OCI-LY1 (cell line): ENCODE measurements at regions not wholly inside any gene's neighbourhood (a gene's known extent, or its start where the extent isn't known, plus 50 kb on each side); places are given as distances from the start of the nearest gene placed in this dataset.

ENCODE experiments used
- H2AFZ ChIP-seq: fragments of 200-600 bp; sonication (generic), shearing (Covaris generic); 2 replicates; pipeline ENCODE4 v1.6.0; 2014; ENCODE audit warnings: antibody characterized with exemption, mild to moderate bottlenecking, low read length
- H3F3A ChIP-seq: fragments of 200-600 bp; sonication (generic), shearing (Covaris generic); 2 replicates; pipeline ENCODE4 v1.6.0; 2014; ENCODE audit warnings: mild to moderate bottlenecking, antibody characterized with exemption, low read length, moderate library complexity; ENCODE audit not compliant: insufficient read depth
- H3K27ac ChIP-seq: fragments of 200-600 bp; sonication (generic); 2 replicates; pipeline ENCODE4 v1.5.1; 2014; ENCODE audit warnings: low read length, mixed run types, mild to moderate bottlenecking, low read depth; ENCODE audit not compliant: poor library complexity, severe bottlenecking
- H3K27me3 ChIP-seq: fragments of 200-600 bp; sonication (generic); 2 replicates; pipeline ENCODE4 v1.6.0; 2014; ENCODE audit warnings: antibody characterized with exemption, mild to moderate bottlenecking, low read length, moderate library complexity; ENCODE audit not compliant: insufficient read depth
- H3K36me3 ChIP-seq: fragments of 200-600 bp; sonication (generic); 2 replicates; pipeline ENCODE4 v1.6.1; 2014; ENCODE audit warnings: mild to moderate bottlenecking, antibody characterized with exemption, low read length, moderate library complexity, mixed read lengths; ENCODE audit not compliant: insufficient read depth
- H3K4me1 ChIP-seq: fragments of 200-600 bp; sonication (generic); 2 replicates; pipeline ENCODE4 v1.5.1; 2014; ENCODE audit warnings: mild to moderate bottlenecking, low read length, moderate library complexity; ENCODE audit not compliant: insufficient read depth, severe bottlenecking
- H3K4me2 ChIP-seq: fragments of 200-600 bp; sonication (generic), shearing (Covaris generic); 2 replicates; pipeline ENCODE4 v1.6.1; 2014; ENCODE audit warnings: low read length
- H3K4me3 ChIP-seq: fragments of 200-600 bp; sonication (generic); 2 replicates; pipeline ENCODE4 v1.5.1; 2014; ENCODE audit warnings: low read length, low read depth, mild to moderate bottlenecking, mixed read lengths; ENCODE audit not compliant: poor library complexity, severe bottlenecking
- H3K79me2 ChIP-seq: fragments of 200-600 bp; shearing (Covaris generic); 2 replicates; pipeline ENCODE4 v1.6.1; 2016; ENCODE audit warnings: mixed run types, low read length, mixed read lengths; ENCODE audit not compliant: insufficient read depth
- H3K9ac ChIP-seq: fragments of 200-600 bp; sonication (generic), shearing (Covaris generic); 2 replicates; pipeline ENCODE4 v1.6.1; 2014; ENCODE audit warnings: mild to moderate bottlenecking, low read length, mixed read lengths
- H3K9me2 ChIP-seq: fragments of 200-600 bp; sonication (generic), shearing (Covaris generic); 2 replicates; pipeline ENCODE4 v1.6.1; 2014; ENCODE audit warnings: low read depth, mild to moderate bottlenecking, low read length, mixed read lengths
- H3K9me3 ChIP-seq: fragments of 200-600 bp; shearing (Covaris generic); 2 replicates; pipeline ENCODE4 v1.6.1; 2014; ENCODE audit warnings: low read length, mixed read lengths
- H4K20me1 ChIP-seq: fragments of 200-600 bp; sonication (generic), shearing (Covaris generic); 2 replicates; pipeline ENCODE4 v1.6.0; 2016; ENCODE audit warnings: mild to moderate bottlenecking, low read length; ENCODE audit not compliant: insufficient read depth
- CTCF ChIP-seq: fragments of 200-600 bp; sonication (generic), shearing (Covaris generic); IDR thresholded peaks from 2 replicates; pipeline ENCODE4 v1.5.1; 2017; ENCODE audit warnings: mild to moderate bottlenecking, antibody characterized with exemption, low read length, moderate library complexity, mixed read lengths
- EZH2 ChIP-seq: fragments of 200-600 bp; sonication (generic), shearing (Covaris generic); IDR thresholded peaks from 2 replicates; pipeline ENCODE4 v1.8.0; 2017; ENCODE audit warnings: borderline replicate concordance, mixed run types, mild to moderate bottlenecking, antibody characterized with exemption, low read length, moderate library complexity, mixed read lengths

DNA sequence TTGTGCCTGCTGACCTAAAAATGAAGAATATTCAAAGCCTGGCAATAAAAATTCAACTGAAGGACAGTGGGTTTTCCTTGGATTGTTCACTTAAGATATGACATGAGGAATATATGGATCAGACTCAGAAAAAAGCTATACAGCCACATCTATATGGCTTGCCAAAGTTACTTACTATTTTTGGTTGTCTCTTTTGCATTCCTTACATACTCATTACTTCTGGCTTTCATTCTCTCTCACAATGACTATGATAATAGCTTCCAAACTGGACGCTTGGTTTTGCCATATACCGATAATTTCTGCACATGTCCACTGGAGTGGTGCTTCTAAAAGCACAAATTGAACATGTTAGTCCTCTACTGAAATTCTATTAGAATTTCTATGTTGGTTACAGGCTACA is 664.9 kb downstream of the CDH8 start:
- Histone ChIP-seq H3K4me3 (no peak overlapping the region), H3K27ac (no peak overlapping the region), H4K20me1 (no peaks in the 10 kb centered on the region), H3F3A (no peaks in the 10 kb centered on the region), H3K9me2 (no peaks in the 10 kb centered on the region), H3K9me3 (no peaks in the 10 kb centered on the region), H3K9ac (no peak overlapping the region), H3K4me1 (no peaks in the 10 kb centered on the region), H3K79me2 (no peaks in the 10 kb centered on the region), H3K27me3 (no peaks in the 10 kb centered on the region), H3K36me3 (no peaks in the 10 kb centered on the region), H2AFZ (no peak overlapping the region), H3K4me2 (no peak overlapping the region)
- no peak for TF ChIP-seq EZH2
- TF ChIP-seq CTCF = no peak

GRCh38 chr16:61370564-61370963 is 665.7 kb downstream of the CDH8 start:
- Histone ChIP-seq H3K4me3 (no peak overlapping the region), H3K4me2 (no peak overlapping the region), H3F3A (no peaks in the 10 kb centered on the region), H3K36me3 (no peaks in the 10 kb centered on the region), H3K27ac (no peak overlapping the region), H3K9ac (no peak overlapping the region), H3K9me3 (no peaks in the 10 kb centered on the region), H3K27me3 (no peaks in the 10 kb centered on the region), H2AFZ (no peak overlapping the region), H3K79me2 (no peaks in the 10 kb centered on the region), H4K20me1 (no peaks in the 10 kb centered on the region), H3K4me1 (no peaks in the 10 kb centered on the region), H3K9me2 (no peaks in the 10 kb centered on the region)
- TF ChIP-seq CTCF (no peak), EZH2 (no peak)

DNA sequence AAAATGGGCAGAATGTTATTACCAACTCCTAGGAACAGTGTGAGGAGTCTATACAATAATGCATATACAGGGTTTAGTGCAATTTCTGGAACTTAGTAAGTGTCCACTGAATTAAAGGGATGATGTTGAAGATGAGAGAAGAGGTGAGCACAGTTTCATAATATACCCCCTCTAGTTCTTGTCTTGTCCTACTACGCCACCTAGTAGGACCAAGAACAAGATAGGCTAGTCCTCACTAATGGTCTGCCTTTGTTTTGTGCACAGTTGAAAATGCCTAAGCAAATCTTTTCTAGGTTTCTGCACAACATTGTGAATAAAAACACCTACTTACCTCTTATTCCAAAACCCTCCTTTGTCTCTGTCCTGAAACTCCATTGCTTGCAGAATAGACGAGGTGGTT is 670.2 kb downstream of the CDH8 start:
- Histone ChIP-seq H3F3A (no peaks in the 10 kb centered on the region), H3K4me3 (no peak overlapping the region), H3K27ac (no peak overlapping the region), H3K4me2 (no peak overlapping the region), H3K9ac (no peak overlapping the region), H4K20me1 (no peaks in the 10 kb centered on the region), H3K9me2 (no peaks in the 10 kb centered on the region), H3K27me3 (no peaks in the 10 kb centered on the region), H2AFZ (no peak overlapping the region), H3K4me1 (no peaks in the 10 kb centered on the region), H3K79me2 (no peaks in the 10 kb centered on the region), H3K36me3 (no peaks in the 10 kb centered on the region), H3K9me3 (no peaks in the 10 kb centered on the region)
- TF ChIP-seq CTCF = no peak
- no peak for TF ChIP-seq EZH2
